GM23338 (cell line): ENCODE measurements at regions not wholly inside any gene's neighbourhood (a gene's known extent, or its start where the extent isn't known, plus 50 kb on each side); places are given as distances from the start of the nearest gene placed in this dataset.
"Not testable (repeated sequence)": the region's sequence is repeated elsewhere in the genome, so short reads cannot be mapped to it uniquely, and the experiment has no call there.

Source experiments
- ATAC-seq: fragments of 200-7000 bp; cut with Tn5 transposase; 3 replicates; pipeline ENCODE4 v1.9.1; 2020
- DNase-seq: peaks from one replicate; pipeline ENCODE4 v3.0.0-alpha.2; 2015; ENCODE audit warnings: low spot score
- H2AFZ ChIP-seq: fragments of 200-600 bp; sonication (generic); 2 replicates; pipeline ENCODE4 v1.8.0; 2016; ENCODE audit warnings: antibody characterized with exemption, mild to moderate bottlenecking, moderate library complexity
- H3F3A ChIP-seq: fragments of 200-600 bp; sonication (generic); replicated peaks from 2 replicates; pipeline ENCODE4 v1.8.0; 2017; ENCODE audit warnings: antibody characterized with exemption, mixed run types, low read depth
- H3K27ac ChIP-seq: fragments of 200-600 bp; sonication (generic); 2 replicates; pipeline ENCODE4 v1.6.1; 2016; ENCODE audit warnings: low read depth
- H3K27me3 ChIP-seq: fragments of 200-600 bp; sonication (generic); 2 replicates; pipeline ENCODE4 v1.8.0; 2016; ENCODE audit warnings: mild to moderate bottlenecking, mixed run types, moderate library complexity; ENCODE audit not compliant: insufficient read depth
- H3K36me3 ChIP-seq: fragments of 200-600 bp; sonication (generic); 2 replicates; pipeline ENCODE4 v1.8.0; 2016; ENCODE audit warnings: mild to moderate bottlenecking; ENCODE audit not compliant: insufficient read depth
- H3K4me1 ChIP-seq: fragments of 200-600 bp; sonication (generic); 2 replicates; pipeline ENCODE4 v1.8.0; 2016; ENCODE audit warnings: mild to moderate bottlenecking, moderate library complexity; ENCODE audit not compliant: insufficient read depth
- H3K4me2 ChIP-seq: fragments of 200-600 bp; sonication (generic); 2 replicates; pipeline ENCODE4 v1.7.1; 2017; ENCODE audit warnings: mixed run types
- H3K4me3 ChIP-seq: fragments of 200-600 bp; sonication (generic); 2 replicates; pipeline ENCODE4 v1.6.1; 2016; ENCODE audit warnings: mixed run types
- H3K79me2 ChIP-seq: fragments of 200-600 bp; sonication (generic); replicated peaks from 2 replicates; pipeline ENCODE4 v1.8.0; 2017; ENCODE audit warnings: mild to moderate bottlenecking; ENCODE audit not compliant: insufficient read depth
- H3K9me2 ChIP-seq: fragments of 200-600 bp; sonication (generic); 2 replicates; pipeline ENCODE4 v1.8.0; 2017; ENCODE audit not compliant: insufficient read depth
- H4K20me1 ChIP-seq: fragments of 200-600 bp; sonication (generic); replicated peaks from 2 replicates; pipeline ENCODE4 v1.8.0; 2017; ENCODE audit warnings: mild to moderate bottlenecking; ENCODE audit not compliant: insufficient read depth
- H3K27ac Mint-ChIP-seq: 2 replicates; pipeline ENCODE4 v1.8.0; 2020; ENCODE audit warnings: inconsistent platforms, mild to moderate bottlenecking, moderate library complexity, mixed read lengths
- H3K27me3 Mint-ChIP-seq: 3 replicates; pipeline ENCODE4 v1.8.0; 2022; ENCODE audit warnings: low read depth, mild to moderate bottlenecking, moderate library complexity, mixed read lengths, inconsistent platforms; ENCODE audit not compliant: insufficient read depth, poor library complexity
- H3K36me3 Mint-ChIP-seq: 3 replicates; pipeline ENCODE4 v1.8.0; 2021; ENCODE audit warnings: low read depth, mild to moderate bottlenecking, inconsistent platforms, moderate library complexity, mixed read lengths
- H3K4me1 Mint-ChIP-seq: 3 replicates; pipeline ENCODE4 v1.8.0; 2020; ENCODE audit warnings: mild to moderate bottlenecking, inconsistent platforms, mixed read lengths
- H3K4me3 Mint-ChIP-seq: 3 replicates; pipeline ENCODE4 v1.8.0; 2021; ENCODE audit warnings: moderate library complexity, mild to moderate bottlenecking, inconsistent platforms, mixed read lengths
- H3K9me3 Mint-ChIP-seq: 3 replicates; pipeline ENCODE4 v1.8.0; 2020; ENCODE audit warnings: moderate library complexity, mild to moderate bottlenecking, inconsistent platforms, mixed read lengths
- CREB1 ChIP-seq: fragments of 250-450 bp; sonication (Bioruptor Pico); IDR thresholded peaks from 2 replicates; pipeline ENCODE4 v1.5.0; 2020; ENCODE audit warnings: low read depth, mild to moderate bottlenecking, moderate library complexity
- CTCF ChIP-seq, 2 experiments: fragments of 200-600 bp in 1 of 2; sonication (generic) in 1 of 2; conservative IDR thresholded peaks; 2 replicates each; pipeline versions ENCODE4 v1.5.1 to v1.6.1; 2016 to 2017; ENCODE audit warnings: antibody characterized with exemption in 2 of 2, low read depth in 2 of 2, mild to moderate bottlenecking in 2 of 2, moderate library complexity in 1 of 2
- EZH2phosphoT487 ChIP-seq: fragments of 200-600 bp; sonication (generic); IDR thresholded peaks from one replicate; pipeline ENCODE4 v1.8.1; 2018; ENCODE audit warnings: antibody characterized with exemption; ENCODE audit not compliant: unreplicated experiment
- REST ChIP-seq: IDR thresholded peaks from one replicate; pipeline ENCODE4 v1.6.1; 2018; ENCODE audit warnings: antibody characterized with exemption; ENCODE audit not compliant: unreplicated experiment

- TF ChIP-seq CTCF (conservative IDR thresholded peaks at IDR 0.05; ENCODE audit: low read depth in 2 of 2) (no peak), REST (no peak), CREB1 (no peak)
These were observed 120.1 kb downstream of the HAUS1 start (continued) for GRCh38 chr18:46224181-46224775.

- Mint-ChIP-seq H3K4me3 (no peak overlapping the region), H3K27me3 (no peaks in the 10 kb centered on the region), H3K27ac (no peak overlapping the region), H3K9me3 (no peaks in the 10 kb centered on the region), H3K4me1 (peaks cover 16% of the 10 kb centered on the region), H3K36me3 (no peaks in the 10 kb centered on the region)
- H3K4me1 ChIP-seq: peaks cover 6% of the 10 kb centered on the region
- H3K27me3 ChIP-seq: no peaks in the 10 kb centered on the region
- H2AFZ ChIP-seq: no peak overlapping the region
- H4K20me1 ChIP-seq: 0 out of 2 replicates have a peak, but pooled peaks cover 2% of the 10 kb centered on the region
- no peak for TF ChIP-seq EZH2phosphoT487
- no peak overlapping the region for H3K4me2 ChIP-seq
- H3K9me2 ChIP-seq: no peaks in the 10 kb centered on the region
- no peak overlapping the region for H3K27ac ChIP-seq
- ATAC-seq (no peak), DNase-seq (no peak)
- H3K4me3 ChIP-seq: no peak overlapping the region
- H3F3A ChIP-seq: no peaks in the 10 kb centered on the region
- no peaks in the 10 kb centered on the region for H3K36me3 ChIP-seq
- H3K79me2 ChIP-seq: peaks cover 4% of the 10 kb centered on the region; the same call in 1 of the 2 replicates
These were observed 122.3 kb downstream of the HAUS1 start for GRCh38 chr18:46226461-46226860.

GRCh38 chr18:46229641-46230040, 125.5 kb downstream of the HAUS1 start:
- not testable (repeated sequence) for H3K4me1 ChIP-seq, H3K79me2 ChIP-seq, H3K4me3 Mint-ChIP-seq, H3K9me2 ChIP-seq, H3K27ac ChIP-seq, DNase-seq, H3K4me3 ChIP-seq, H3K36me3 ChIP-seq, H3F3A ChIP-seq, H2AFZ ChIP-seq, H3K4me2 ChIP-seq, H3K27me3 Mint-ChIP-seq, H3K27me3 ChIP-seq, H3K9me3 Mint-ChIP-seq, H3K36me3 Mint-ChIP-seq, H3K27ac Mint-ChIP-seq, H3K4me1 Mint-ChIP-seq, H4K20me1 ChIP-seq, ATAC-seq
